Endothelial cell of hepatic sinusoid (primary cell): ENCODE measurements at regions not wholly inside any gene's neighbourhood (a gene's known extent, or its start where the extent isn't known, plus 50 kb on each side); places are given as distances from the start of the nearest gene placed in this dataset.

ENCODE experiments used
- in situ Hi-C: cut with HindIII; loops from 2 replicates; pipeline ENCODE4 v1.10.0; 2017; ENCODE audit warnings: low sequenced_read_pairs

- in situ Hi-C loops: no loop called here
Measured at GRCh38 chr4:149136951-149137620, 678.6 kb downstream of the IQCM start.

- in situ Hi-C loops: no loop called here
Measured at GRCh38 chr4:149135062-149135461, 680.6 kb downstream of the IQCM start.

GRCh38 chr4:149121023-149121404 lies 678.8 kb upstream of the NR3C2 start:
- in situ Hi-C loops: no loop called here

GRCh38 chr4:149120331-149121022 lies 678.3 kb upstream of the NR3C2 start:
- in situ Hi-C loops: no loop called here

- in situ Hi-C loops: no loop called here
Measured at GRCh38 chr4:149116806-149117205, 674.6 kb upstream of the NR3C2 start.

- in situ Hi-C loops: no loop called here
Measured at GRCh38 chr4:149113804-149114430, 671.7 kb upstream of the NR3C2 start.

- in situ Hi-C loops: no loop called here
Measured at GRCh38 chr4:149112109-149112508, 669.9 kb upstream of the NR3C2 start.

- in situ Hi-C loops: no loop called here
Measured at GRCh38 chr4:149110481-149110880, 668.3 kb upstream of the NR3C2 start.

- in situ Hi-C loops: no loop called here
Measured at GRCh38 chr4:149108626-149109025, 666.4 kb upstream of the NR3C2 start.

- in situ Hi-C loops: no loop called here
Measured at GRCh38 chr4:149102765-149103164, 660.6 kb upstream of the NR3C2 start.

GRCh38 chr4:149101649-149102048 lies 659.4 kb upstream of the NR3C2 start:
- in situ Hi-C loops: no loop called here

- in situ Hi-C loops: no loop called here
Measured at GRCh38 chr4:149095811-149096210, 653.6 kb upstream of the NR3C2 start.

GRCh38 chr4:149095001-149095400 lies 652.8 kb upstream of the NR3C2 start:
- in situ Hi-C loops: no loop called here

- in situ Hi-C loops: no loop called here
Measured at GRCh38 chr4:149084144-149084543, 641.9 kb upstream of the NR3C2 start.

- in situ Hi-C loops: no loop called here
Measured at GRCh38 chr4:149077181-149077580, 635.0 kb upstream of the NR3C2 start.

GRCh38 chr4:149076401-149076800 lies 634.2 kb upstream of the NR3C2 start:
- in situ Hi-C loops: no loop called here

GRCh38 chr4:149072384-149072783 lies 630.2 kb upstream of the NR3C2 start:
- in situ Hi-C loops: no loop called here

GRCh38 chr4:149065753-149066152 lies 623.5 kb upstream of the NR3C2 start:
- in situ Hi-C loops: no loop called here

- in situ Hi-C loops: no loop called here
Measured at GRCh38 chr4:149062997-149063396, 620.8 kb upstream of the NR3C2 start.

GRCh38 chr4:149057594-149057993 lies 615.4 kb upstream of the NR3C2 start:
- in situ Hi-C loops: no loop called here

- in situ Hi-C loops: no loop called here
Measured at GRCh38 chr4:149056615-149057014, 614.4 kb upstream of the NR3C2 start.

GRCh38 chr4:149055624-149056023 lies 613.4 kb upstream of the NR3C2 start:
- in situ Hi-C loops: no loop called here
